GM18519 (cell line): ENCODE measurements at regions not wholly inside any gene's neighbourhood (a gene's known extent, or its start where the extent isn't known, plus 50 kb on each side); places are given as distances from the start of the nearest gene placed in this dataset.

Experiments
- ATAC-seq: cut with Tn5 transposase; IDR thresholded peaks from one replicate; pipeline ENCODE4 v1.9.1; 2021; ENCODE audit warnings: mild to moderate bottlenecking, moderate library complexity; ENCODE audit not compliant: unreplicated experiment, low FRiP score

DNA sequence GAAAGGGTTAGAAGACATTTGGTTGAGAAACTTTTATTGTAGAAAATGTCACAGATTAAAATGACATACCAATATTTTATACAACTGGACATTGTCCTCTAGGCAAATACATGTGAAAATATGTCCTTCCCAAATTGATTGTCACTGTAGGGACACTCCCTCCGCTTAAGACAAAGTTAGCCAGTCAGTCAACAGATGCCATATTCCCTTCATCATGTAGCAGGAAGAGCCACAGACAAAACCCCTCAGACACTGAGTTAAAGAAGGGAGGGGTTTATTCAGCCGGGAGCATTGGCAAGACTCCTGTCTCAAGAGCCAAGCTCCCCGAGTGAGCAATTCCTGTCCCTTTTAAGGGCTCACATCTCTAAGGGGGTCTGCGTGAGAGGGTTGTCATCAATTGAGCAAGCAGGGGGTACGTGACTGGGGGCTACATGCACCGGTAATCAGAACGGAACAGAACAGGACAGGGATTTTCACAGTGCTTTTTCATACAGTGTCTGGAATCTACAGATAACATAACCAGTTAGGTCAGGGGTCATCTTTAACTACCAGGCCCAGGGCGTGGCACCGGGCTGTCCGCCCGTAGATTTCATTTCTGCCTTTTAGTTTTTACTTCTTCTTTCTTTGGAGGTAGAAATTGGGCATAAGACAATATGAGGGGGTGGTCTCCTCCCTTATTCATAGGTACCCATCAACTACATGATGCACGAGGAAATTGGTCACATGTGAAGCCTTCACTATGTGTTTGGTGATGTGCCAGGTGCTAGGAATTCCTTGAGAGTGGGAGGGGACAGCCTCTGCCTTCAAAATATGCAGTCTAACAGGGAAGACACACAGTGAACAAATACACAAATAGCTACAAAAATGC, 155.7 kb upstream of the CDYL start:
- no peak for ATAC-seq

DNA sequence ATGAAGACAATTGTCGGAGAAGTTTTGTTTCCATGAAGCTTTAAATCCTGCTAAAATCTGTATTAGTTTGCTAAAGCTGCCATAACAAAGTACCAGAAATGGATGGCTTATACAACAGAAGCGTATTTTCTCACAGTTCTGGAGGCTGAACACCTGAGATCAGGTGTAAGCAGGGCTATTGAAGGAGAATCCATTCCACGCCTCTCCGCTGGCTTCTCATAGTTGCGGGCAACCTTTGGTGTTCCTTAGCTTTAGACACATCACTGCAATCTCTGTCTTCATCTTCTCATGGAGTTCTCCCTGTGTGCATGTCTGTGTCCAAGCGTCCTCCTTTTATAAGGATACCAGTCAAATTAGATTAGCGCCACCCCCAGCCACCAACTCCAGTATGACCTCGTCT, 159.9 kb upstream of the CDYL start:
- ATAC-seq = no peak

DNA sequence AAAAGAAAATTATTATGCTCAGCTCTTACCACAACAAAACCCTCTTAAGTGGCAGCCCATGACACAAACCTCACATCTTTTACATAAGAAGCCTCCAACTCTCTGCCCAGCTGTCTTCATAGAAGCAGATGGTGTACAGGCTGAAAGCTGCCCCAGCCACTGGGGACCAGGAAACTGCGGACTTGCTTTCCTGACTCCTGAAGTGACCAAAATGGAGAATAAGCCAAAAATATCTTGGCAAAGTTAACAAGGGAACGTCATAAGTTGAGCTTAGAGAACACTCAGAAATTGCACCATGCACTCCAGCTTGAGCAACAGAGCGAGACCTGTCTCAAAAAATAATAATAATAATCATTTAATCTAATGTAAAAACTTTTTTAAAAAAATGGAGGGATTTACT, 160.3 kb upstream of the CDYL start:
- no peak for ATAC-seq

DNA sequence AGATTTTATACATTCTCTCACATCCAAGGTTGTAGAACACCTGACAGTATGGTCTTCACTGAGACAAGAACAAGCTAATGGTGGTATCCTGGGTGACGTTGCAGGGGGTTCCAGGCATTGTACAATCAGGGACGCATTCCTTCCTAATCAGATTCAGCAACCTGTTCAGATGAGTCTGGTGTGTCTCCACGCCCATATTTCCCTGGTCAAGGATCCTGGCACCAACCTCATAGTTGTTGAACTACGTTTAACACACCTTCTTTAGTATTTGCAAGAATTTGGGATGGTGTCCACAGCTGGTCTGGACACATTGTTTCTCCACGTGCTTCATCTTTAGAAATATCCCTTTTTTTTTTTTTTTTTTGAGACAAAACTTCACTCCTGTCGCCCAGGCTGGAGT, 161.0 kb upstream of the CDYL start:
- no peak for ATAC-seq

DNA sequence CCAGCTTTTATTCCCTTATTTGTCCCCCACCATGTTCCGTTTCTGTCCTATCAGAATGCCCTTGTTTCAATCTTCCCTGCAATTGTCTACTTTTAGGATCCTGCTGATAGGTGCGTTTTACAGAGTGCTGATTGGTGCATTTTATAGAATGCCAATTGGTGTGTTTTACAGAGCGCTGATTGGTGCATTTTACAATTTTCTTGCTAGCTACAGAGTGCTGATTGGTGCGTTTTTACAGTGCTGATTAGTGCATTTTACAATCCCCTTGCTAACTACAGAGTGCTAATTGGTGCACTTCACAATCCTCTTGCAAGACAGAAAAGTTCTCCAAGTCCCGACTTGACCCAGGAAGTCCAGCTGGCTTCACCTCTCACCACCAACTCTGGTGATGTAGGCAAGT, 161.6 kb upstream of the CDYL start:
- ATAC-seq = no peak

DNA sequence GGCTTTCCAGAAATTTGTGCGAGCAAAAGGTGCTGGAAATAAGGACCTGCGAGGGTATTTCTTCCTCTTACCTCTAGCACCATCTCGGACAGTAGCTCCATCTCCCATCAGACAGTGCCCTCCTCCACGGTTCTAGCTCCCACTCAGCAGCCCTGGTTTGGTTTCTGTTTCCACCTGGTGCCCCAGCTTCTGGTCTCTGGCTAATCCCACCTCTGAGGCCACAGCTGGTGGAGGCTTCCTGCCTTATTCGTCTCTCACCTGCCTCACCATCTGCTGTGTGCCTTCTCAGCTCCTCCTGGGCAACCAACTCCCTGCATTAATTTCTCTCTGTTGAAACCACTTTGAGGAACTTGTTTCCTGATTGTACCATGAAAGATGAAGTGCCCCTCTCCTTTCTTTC, 162.4 kb upstream of the CDYL start:
- no peak for ATAC-seq

DNA sequence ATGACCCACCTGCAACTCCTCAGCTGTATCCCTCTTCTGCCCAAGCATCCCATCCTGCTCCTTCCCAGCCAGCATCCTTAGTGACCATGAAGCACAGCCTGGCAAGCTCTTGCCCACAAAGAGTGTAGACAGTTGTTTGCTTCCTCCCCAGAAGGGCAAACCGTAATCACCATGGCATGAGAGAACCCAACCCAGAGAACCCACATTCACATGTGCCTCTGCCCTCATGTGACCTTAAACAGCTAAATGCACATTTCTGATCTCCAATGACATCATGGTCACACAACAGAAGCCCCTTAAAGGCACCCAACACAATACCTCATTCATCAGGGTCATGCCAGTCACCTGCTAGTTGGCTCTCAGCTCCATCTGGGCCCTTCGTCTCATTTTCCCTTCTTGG, 162.8 kb upstream of the CDYL start:
- no peak for ATAC-seq

DNA sequence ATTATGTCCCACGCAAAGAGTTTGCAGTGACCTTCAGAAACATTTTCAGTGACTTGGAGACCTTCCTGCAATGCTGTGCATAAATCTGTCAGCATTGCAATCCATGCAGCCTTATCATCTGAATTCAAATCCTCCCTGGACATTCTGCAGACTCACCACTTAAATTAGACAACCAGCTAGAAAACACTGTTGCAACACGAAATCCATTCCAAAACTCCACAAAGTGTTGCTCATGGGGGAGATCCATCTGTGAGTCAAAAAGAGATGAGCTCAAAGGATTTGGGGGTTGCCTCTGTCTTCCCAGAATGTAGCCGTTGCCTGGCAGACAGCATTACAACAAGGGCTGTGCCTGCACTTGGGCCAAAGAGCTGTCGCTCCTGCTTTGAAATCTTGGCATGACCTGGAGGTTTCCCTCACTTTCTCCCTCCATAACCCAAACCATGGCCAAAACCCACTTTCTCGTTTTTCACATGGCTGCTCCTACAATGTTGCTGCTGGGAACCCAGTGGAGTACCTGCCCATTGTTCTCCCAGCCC, 163.5 kb upstream of the CDYL start:
- ATAC-seq = no peak

DNA sequence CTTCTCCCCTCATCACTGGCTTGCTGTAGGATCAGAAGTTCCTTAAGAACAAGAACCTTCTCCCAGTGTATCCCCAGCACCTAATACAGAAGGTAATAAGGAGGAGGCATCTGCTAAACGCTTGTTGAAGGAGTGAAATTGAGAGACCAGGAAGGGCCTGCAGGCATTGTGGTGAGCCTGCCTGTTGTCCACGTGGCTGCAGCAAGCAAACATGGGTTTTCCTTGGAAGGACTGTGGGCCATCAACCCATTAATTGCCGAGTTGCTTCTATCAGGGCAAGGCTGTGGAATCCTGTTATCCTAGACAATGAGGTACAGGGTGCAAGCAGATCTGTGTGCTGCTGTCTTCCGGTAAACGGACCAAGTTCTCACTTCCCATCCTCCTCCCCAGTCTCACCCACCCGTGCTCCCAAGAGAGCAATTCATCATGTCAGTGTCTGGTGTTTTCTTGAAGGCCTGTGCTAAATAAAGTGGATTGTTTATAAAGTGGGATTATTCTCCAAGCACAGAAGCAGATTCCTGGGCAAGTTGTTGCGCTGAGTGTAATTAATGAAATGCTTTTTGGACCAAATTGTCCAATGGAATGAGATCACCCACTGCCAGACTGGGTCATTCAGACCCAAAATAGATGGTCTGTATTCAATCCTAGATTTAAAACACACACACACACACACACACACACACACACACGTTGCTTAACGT, 164.6 kb upstream of the CDYL start:
- ATAC-seq = no peak

DNA sequence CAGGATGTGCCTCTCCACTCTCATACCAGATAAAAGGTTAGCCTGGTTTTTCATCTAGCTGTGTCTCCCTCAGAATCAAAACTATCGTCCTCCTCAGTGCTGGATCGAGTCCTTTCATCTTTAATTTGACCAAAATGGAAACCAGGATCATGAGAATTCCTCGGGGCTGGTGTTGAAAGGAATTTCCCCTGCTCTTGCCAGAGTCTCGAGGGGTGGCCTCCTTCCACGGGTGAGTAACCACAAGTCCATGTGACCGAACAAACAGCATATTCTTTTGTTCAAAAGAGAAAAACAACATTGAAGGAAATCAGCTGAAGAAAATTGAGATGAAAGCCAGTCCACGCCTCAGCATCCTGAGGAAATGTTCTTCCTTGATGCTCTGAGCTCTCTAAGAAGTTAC, 165.9 kb upstream of the CDYL start:
- no peak for ATAC-seq

DNA sequence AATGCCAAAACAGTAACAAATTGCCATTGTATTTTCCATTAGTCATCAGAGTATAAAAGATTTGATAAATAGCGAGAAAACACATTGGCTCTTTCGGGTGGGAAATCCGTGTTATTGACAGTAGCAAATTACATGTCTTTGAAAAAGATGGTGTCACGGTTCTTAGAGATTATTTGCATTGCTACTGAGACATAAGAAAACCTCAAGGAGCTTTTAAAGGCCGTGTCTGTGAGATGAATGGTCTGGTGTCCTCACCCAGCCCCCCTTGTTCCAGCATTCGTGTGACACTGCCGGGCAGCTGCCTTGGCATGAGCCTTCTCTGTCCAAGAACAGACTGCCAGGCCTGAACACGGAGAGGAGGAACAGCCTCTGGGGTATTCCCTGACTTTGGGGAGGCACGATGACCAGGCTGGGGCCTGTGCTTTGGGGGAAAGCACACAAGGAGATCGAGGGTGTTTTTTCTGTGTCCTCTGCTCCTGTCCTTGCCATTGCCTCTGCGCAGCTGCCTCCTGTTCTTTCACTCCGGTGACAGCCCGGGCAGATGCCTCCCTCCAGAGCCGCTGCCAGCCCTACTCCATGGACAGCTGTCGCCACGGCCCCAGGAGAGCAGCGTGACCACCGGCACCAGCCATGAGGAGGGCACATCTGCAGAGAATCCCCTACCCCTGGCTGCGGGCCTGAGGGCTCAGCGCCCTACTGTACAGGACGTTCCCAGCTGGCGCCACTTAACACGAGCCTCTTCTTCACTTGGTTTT, 167.7 kb upstream of the CDYL start:
- no peak for ATAC-seq

DNA sequence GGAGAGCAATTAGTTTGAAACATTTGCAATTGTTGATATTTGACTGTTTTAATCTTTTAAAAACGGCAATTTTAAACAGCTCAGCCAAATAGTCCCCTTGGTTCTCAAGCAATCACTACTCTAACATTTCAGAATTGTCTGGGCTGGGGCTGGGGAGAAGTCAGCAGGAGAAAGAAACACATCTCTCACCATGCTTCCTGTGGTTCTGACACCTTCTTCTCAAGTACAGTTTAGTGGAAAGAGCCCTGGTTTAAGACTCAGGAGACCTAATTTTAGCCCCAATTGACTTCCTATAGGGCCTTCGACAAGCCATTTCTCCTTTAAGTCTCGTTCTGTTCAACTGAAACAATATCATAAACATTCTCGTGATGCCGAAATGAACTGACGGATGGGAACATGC, 168.4 kb upstream of the CDYL start:
- ATAC-seq = no peak

DNA sequence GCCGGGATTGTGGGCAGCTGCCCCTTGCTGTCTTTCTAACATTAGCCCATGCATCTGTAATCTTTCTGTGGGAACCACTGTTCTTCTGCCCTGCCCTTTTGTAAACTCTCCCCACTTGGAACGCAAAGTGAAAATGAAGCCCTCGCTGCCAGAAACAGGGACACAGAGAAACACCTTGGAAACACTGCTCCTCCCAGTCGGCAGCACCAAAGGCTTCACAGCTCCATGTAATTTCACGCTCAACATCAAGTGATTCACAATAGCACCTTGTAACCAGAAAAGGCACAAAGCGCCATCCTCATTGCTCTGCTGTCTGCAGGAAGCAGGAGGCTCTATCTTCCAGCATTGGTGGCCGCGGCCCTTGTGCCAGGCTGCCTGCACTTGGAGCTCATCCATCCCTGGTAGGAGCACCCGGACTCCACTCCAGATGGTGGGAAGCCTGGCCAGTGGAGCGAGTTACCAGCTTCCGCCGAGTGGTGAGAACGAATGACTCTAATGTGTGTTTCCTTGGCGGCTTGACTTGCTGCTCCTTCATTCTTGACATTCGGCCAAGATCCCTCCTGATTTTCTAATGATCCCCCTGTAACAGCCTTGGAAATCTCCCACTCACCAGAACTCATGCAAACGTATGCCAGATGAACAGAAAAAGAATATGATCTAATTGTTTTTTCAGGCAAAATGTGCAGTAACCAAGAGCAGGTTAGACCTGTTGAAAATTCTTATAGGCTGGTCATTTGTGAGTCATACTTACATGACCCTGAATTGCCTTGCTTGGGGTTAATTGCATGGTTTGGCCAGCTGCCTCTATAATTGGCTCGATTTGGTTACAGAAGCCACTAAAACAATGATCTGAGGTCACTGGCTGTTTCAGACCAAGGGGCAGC, 169.1 kb upstream of the CDYL start:
- ATAC-seq = no peak

DNA sequence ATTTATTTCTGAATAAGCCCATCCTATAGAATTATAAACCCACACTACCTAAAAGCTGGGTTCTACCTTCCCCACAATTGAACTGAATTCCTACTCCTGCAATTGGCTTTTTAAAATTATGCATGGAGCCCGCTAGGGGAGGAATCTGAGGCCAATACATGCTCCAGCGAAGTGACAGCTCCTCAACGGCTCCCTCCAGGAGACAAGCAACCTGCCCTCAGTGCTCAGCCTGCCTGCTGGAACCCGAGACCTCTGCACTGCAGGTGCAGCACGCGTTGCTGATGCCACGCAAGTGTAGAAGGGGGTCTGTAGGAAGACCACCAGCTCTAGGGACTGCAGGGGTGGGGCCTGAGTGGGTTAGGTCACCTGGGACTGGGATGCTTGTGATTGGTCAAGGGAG, 170.2 kb upstream of the CDYL start:
- no peak for ATAC-seq

DNA sequence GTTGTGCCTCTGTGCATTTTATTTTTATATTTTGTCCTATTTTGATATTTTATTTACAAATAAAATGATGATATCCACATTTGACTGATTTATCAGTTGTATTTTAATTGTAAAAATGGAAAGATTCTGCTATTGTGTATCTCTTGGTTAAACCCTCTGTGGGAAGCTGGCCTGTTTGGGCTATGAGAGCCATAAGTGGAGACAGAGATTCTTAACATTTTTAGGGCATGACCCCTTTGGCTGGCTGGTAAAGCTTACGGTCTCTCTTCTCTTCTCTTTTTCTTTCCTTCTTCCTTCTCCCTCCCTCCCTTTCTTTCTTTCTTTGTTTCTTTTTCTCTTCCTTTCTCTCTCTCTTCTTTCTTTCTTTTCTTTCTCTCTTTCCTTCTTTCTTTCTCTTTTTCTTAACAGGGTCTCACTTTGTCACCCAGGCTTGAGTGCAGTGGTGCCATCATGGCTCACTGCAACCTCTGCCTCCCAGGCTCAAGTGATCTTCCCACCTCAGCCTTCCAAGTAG, 172.3 kb upstream of the CDYL start:
- ATAC-seq = no peak

DNA sequence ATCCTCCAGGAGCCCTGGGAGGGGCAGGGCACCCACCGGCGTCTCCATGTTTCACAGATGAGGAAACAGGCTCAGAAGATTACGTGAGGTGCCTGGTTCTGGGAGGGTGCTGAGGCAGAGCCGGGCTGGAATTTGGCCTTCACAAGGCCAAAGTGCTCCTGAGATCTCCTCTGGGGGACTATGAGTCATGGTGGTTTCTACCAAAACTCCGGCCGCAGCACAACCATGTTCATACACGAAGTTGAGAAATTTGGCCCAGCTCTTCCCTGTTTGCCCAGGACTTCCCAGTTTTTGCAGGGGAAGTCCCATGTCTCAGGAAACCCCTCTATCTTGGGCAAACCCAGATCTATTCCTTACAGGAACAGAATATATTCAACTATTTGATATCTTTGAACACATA, 172.9 kb upstream of the CDYL start:
- ATAC-seq = no peak

DNA sequence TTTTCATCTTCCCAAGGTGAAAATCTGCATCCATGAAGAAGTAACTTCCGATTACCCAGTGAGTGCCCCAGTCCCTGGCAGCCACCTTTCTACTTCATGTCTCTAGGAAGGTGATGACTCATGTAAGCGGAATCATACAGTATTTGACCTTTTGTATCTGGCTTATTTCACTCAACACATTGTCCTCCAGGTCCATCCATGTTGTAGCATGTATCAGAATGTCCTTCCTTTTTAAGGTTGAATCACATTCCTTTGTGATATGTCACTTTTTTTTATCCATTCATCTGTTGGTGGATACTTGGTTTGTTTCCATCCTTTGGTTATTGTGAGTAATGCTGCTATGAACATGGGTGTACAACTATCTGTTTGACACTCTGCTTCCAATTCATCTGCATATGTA, 176.3 kb upstream of the CDYL start:
- no peak for ATAC-seq

DNA sequence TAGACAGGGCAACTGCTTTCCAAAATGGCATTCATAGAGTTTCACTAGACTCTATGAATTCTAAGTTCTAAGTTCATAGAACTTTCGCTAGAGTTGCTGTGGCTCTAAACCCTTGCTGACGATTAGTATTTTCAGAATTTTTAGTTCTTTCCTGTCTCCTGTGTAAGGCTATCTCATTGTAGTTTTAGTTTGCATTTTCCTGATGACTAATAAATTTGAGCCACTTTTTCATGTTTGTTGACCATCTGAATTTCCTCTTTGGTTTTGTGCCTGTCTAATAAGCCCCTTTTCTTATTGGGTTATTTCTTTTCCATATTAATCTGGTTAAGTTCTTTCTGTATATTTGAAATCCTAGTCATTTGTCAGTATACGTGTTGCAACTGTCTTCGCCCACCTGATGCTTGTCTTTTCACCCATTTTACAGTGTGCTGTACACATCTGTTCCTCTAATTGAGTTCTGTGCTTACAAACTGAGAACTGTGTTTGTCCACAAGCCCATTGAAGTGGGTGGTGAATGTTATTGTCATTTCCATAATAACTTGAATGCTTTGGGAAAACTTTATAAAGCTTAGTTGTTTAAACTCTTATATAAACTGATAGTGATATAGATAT, 177.7 kb upstream of the CDYL start:
- ATAC-seq = no peak

DNA sequence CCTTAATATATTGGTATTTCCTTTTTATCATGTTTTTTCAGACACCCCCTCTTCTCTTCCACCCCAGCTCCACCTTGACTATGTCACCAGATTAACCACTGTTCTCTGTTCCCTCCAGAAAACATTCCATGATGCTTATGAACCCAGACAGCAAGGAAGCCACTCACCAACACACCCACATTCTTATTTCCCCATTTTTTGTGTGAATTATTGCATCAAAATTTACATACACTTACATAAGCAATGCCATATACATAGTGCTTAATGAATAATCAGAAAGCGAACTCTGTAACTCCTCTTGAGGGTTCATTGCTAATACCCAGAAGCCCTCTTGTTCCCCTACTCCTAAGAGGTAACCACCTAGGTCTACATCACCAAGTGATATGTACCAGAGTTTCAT, 182.3 kb upstream of the CDYL start:
- no peak for ATAC-seq

DNA sequence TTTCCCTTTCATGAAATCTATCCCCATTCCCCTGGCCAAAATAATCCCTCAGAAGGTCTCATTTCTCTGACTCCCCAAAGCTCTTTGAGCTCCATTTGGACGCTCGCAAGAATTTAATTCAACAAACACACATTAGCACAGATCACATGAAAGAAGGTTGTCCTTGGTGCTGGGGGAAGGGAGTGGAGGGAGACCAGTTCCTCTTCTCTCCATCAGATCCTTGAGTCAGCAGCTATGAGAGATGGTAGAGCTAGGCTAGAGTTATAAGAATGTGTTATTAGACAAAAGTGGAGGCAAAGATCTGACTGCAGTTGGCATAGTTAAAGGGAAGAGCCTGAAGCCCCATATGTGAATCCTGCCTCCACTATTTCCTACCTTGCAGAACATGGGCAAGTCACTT, 184.2 kb upstream of the CDYL start:
- ATAC-seq = no peak
